ENCODE measurements at regions not wholly inside any gene's neighbourhood (a gene's known extent, or its start where the extent isn't known, plus 50 kb on each side); places are given as distances from the start of the nearest gene placed in this dataset.

- no peak for TF ChIP-seq CTCF (IDR thresholded peaks at IDR 0.05)
- TF ChIP-seq SIN3A (IDR thresholded peaks at IDR 0.05; ENCODE audit: borderline replicate concordance, insufficient read depth, low read depth, low read length), result no peak
These were observed 183.1 kb downstream of the INO80D start for GRCh38 chr2:205902900-205903237.

All from Panc1 (cell line).